Thyroid gland (tissue), 4 donors: ENCODE measurements at regions not wholly inside any gene's neighbourhood (a gene's known extent, or its start where the extent isn't known, plus 50 kb on each side); places are given as distances from the start of the nearest gene placed in this dataset.

Experiments used
- DNase-seq, 2 donors: peaks; one replicate each; pipeline ENCODE4 v3.0.0-alpha.2; 2019
- H3K27ac ChIP-seq, 3 donors: fragments of 200-600 bp; sonication (generic); 1 replicate in 2 of 3; 2 replicates in 1 of 3; pipeline ENCODE4 v1.5.1; 2016 to 2019; ENCODE audit warnings: mild to moderate bottlenecking in 1 of 3, moderate library complexity in 1 of 3
- H3K27me3 ChIP-seq: fragments of 200-600 bp; sonication (generic); one replicate; pipeline ENCODE4 v1.5.1; 2019
- H3K36me3 ChIP-seq, 2 donors: fragments of 200-600 bp; sonication (generic); one replicate each; pipeline ENCODE4 v1.5.1; 2016 to 2019
- H3K4me1 ChIP-seq, 2 donors: fragments of 200-600 bp; sonication (generic); one replicate each; pipeline ENCODE4 v1.5.1; 2017 to 2019
- H3K4me3 ChIP-seq, 3 donors: fragments of 200-600 bp; sonication (generic); replicated peaks in 1 of 3; 1 replicate in 2 of 3; 2 replicates in 1 of 3; pipeline ENCODE4 v1.5.1; 2016; ENCODE audit warnings: mild to moderate bottlenecking in 1 of 3
- H3K9me3 ChIP-seq: fragments of 200-600 bp; sonication (generic); one replicate; pipeline ENCODE4 v1.5.1; 2017
- CTCF ChIP-seq, 6 experiments: fragments of 200-600 bp in 3 of 6; fragments of 450-650 bp in 3 of 6; sonication (generic) in 3 of 6; IDR thresholded peaks; one replicate each; pipeline ENCODE4 v1.5.1; 2016 to 2019; ENCODE audit warnings: antibody characterized with exemption in 6 of 6, mild to moderate bottlenecking in 2 of 6, inconsistent platforms in 1 of 6, moderate library complexity in 1 of 6
- POLR2A ChIP-seq, 2 donors: fragments of 450-650 bp; IDR thresholded peaks; one replicate each; pipeline ENCODE4 v1.6.1; 2017; ENCODE audit warnings: antibody characterized with exemption in 2 of 2, mild to moderate bottlenecking in 2 of 2, moderate library complexity in 1 of 2
- WGBS, 2 donors: methylation state at CpG; one replicate each; pipeline ENCODE4 v1.1.5; 2017; 5-methylcytosine and 5-hydroxymethylcytosine counted together
- intact Hi-C: fragments of 100-400 bp; cut with DNase I; formaldehyde crosslinking; loops from one replicate; pipeline ENCODE4 v1.15.1; 2023

DNA sequence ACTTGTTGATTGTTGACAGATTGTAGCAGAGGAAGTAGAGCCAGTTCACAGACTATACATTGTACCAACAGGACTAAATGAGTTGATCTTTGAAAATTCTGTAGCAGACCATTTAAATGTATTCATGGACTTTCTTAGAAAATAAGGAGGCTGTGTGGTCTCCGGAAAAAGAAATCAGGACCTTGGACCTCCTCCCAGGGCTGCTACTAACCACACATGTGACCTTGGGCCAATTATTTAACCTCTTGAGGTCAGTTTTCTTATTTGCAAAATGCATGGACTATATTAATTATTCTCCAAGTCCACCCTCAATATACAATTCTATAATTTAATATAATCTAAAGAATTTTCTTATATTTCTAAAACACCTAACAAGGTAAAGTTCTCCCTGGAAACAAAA is 492.0 kb upstream of the JAG1 start:
- peaks cover 0 to 6% of the 10 kb centered on the region in 2 donors for H3K4me1 ChIP-seq
- H3K9me3 ChIP-seq = no peaks in the 10 kb centered on the region
- no peaks in the 10 kb centered on the region for H3K36me3 ChIP-seq
- H3K27me3 ChIP-seq = no peaks in the 10 kb centered on the region
- intact Hi-C loops = no loop called here
- no peak for DNase-seq
- TF ChIP-seq POLR2A (IDR thresholded peaks at IDR 0.05) = no peak
- TF ChIP-seq CTCF (IDR thresholded peaks at IDR 0.05) = no peak
- 77 to 78% methylated on average over 1 of the region's 1 CpG for WGBS, 2 donors
- H3K4me3 ChIP-seq = no peak overlapping the region
- H3K27ac ChIP-seq = no peak overlapping the region

DNA sequence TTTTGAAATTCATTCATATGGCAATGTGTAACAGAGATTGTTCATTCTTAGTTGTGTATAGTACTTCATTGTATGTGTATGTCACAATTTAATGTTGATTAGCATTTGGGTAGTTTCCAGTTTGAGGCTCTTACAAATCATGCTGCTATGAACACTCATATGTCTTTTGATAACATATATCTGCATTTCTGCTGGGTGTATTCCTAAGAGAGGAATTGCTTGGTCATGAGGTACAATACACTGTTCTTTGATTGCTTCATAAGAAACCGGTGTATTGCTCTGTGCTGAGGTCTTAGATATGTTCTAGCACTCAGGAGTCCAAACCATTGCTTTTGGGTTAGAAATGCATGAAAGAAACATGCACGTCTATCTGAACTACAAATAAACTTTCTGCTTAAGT is 492.9 kb upstream of the JAG1 start:
- H3K27me3 ChIP-seq = no peaks in the 10 kb centered on the region
- H3K36me3 ChIP-seq = no peaks in the 10 kb centered on the region
- no peak overlapping the region for H3K27ac ChIP-seq
- intact Hi-C loops = no loop called here
- TF ChIP-seq CTCF (IDR thresholded peaks at IDR 0.05) (no peak), POLR2A (IDR thresholded peaks at IDR 0.05) (no peak)
- H3K4me3 ChIP-seq = no peak overlapping the region
- WGBS, 2 donors = 79 to 81% methylated on average over 2 of the region's 2 CpGs
- no peak for DNase-seq
- H3K4me1 ChIP-seq = peaks cover 0 to 6% of the 10 kb centered on the region in 2 donors
- no peaks in the 10 kb centered on the region for H3K9me3 ChIP-seq

DNA sequence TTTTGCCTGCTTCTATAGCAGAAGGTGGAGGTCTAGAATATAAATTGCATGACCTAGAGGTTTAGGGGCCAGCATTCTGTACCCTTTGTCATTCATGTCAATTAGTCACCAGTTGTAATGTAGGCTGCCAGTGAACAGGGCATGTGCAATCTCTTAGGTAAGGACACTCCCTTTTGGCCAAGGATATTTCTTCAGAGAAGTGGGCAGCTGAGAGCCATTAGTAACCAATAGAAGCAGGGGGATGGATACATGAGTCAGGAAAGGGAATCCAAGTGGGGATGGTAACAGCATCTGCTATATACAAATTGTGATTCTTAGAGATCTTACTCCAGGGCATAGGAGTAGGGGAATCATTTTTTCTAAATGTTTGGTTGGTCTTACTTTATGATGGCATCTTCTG is 494.2 kb upstream of the JAG1 start:
- Histone ChIP-seq H3K4me1 (peaks cover 0 to 6% of the 10 kb centered on the region in 2 donors), H3K4me3 (no peak overlapping the region), H3K36me3 (no peaks in the 10 kb centered on the region), H3K27ac (no peak overlapping the region), H3K9me3 (no peaks in the 10 kb centered on the region), H3K27me3 (no peaks in the 10 kb centered on the region)
- intact Hi-C loops = no loop called here
- DNase-seq = no peak
- no peak for TF ChIP-seq POLR2A (IDR thresholded peaks at IDR 0.05)
- no peak for TF ChIP-seq CTCF (IDR thresholded peaks at IDR 0.05)

GRCh38 chr20:11170025-11170424 is 496.2 kb upstream of the JAG1 start:
- Histone ChIP-seq H3K27ac (no peak overlapping the region), H3K4me1 (peaks cover 0 to 6% of the 10 kb centered on the region in 2 donors), H3K4me3 (no peak overlapping the region), H3K9me3 (no peaks in the 10 kb centered on the region), H3K36me3 (no peaks in the 10 kb centered on the region), H3K27me3 (no peaks in the 10 kb centered on the region)
- TF ChIP-seq POLR2A (IDR thresholded peaks at IDR 0.05) = no peak
- no peak for TF ChIP-seq CTCF (IDR thresholded peaks at IDR 0.05)
- intact Hi-C loops = no loop called here
- DNase-seq = no peak

DNA sequence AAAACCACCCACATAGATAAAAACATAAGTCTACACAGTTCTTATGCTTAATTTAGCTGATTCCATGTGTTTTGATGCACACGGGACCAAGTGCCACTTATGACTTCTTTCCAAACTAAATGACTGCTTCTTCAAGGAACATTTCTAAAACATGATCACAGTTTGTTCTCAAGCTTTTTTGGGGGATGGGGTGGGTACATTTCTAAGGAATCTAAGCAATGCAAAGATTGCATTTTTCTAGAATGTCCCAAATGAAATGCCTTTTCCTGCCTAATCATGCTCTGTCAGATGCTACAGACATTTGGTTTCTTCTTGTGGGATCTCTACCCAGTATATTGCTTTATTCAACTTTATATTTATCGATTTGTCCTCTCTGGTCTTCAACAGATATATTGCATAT is 496.8 kb upstream of the JAG1 start:
- peak in 1 of 2 donors; percentile 3 for DNase-seq
- TF ChIP-seq CTCF (IDR thresholded peaks at IDR 0.05) (no peak), POLR2A (IDR thresholded peaks at IDR 0.05) (no peak)
- no peak overlapping the region for H3K4me3 ChIP-seq
- no peak overlapping the region for H3K27ac ChIP-seq
- peaks cover 0 to 6% of the 10 kb centered on the region in 2 donors for H3K4me1 ChIP-seq
- H3K27me3 ChIP-seq = no peaks in the 10 kb centered on the region
- intact Hi-C loops = no loop called here
- H3K36me3 ChIP-seq = no peaks in the 10 kb centered on the region
- WGBS, 2 donors = 52 to 61% methylated on average over 2 of the region's 2 CpGs
- no peaks in the 10 kb centered on the region for H3K9me3 ChIP-seq
